ENCODE measurements at regions not wholly inside any gene's neighbourhood (a gene's known extent, or its start where the extent isn't known, plus 50 kb on each side); places are given as distances from the start of the nearest gene placed in this dataset.

DNA sequence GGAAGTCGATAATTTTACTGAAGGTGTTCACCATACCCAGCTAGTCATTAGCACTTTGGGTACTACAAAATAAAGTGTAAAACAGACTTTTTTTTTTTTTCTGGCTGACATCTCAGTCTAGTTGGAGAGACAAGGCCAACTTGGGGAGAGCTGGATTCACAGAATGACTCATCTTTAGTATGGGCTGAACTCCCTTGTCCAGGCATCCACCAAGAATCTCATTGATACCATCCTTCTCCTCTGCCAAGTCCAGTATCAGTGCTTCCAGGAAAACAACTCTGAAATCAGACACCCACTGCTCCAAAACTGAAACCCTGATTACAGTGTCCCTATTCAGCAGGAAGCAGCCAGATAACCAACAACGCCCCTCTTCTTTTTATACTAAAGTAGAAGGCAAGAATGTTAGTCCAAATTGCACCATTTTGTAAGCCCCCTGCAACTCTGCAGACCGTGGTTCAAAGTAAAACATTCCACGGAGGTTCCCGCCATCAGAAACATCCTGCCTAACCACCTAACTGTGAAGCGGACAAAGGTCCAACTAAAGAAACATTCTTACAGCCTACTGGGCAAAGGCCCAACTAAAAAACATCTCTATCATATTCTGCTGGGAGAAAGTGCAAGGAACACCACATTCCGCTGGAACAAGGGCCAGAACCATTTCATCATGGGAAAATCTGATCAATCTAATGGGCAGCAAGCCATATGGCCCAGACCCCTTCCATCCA lies 728.2 kb downstream of the BRINP1 start:
- H3K27me3 ChIP-seq (ENCODE audit: control insufficient read depth, insufficient read depth, low read length): no peaks in the 10 kb centered on the region
- CTCF ChIA-PET: no interaction called here
- no peak overlapping the region for H3K4me3 ChIP-seq (ENCODE audit: low read depth, low read length)
- H3K36me3 ChIP-seq (ENCODE audit: control insufficient read depth, insufficient read depth, low read length): no peaks in the 10 kb centered on the region
- POLR2A ChIA-PET: no interaction called here
- no peak for TF ChIP-seq CTCF (IDR thresholded peaks at IDR 0.05; ENCODE audit: insufficient read depth, low read depth, low read length)
- no peak for DNase-seq (ENCODE audit: low read depth)

GRCh38 chr9:118643118-118643517 lies 726.1 kb downstream of the BRINP1 start:
- no peak overlapping the region for H3K4me3 ChIP-seq (ENCODE audit: low read depth, low read length)
- no peak for DNase-seq (ENCODE audit: low read depth)
- H3K27me3 ChIP-seq (ENCODE audit: control insufficient read depth, insufficient read depth, low read length): no peaks in the 10 kb centered on the region
- ChIA-PET CTCF (no interaction called here), POLR2A (no interaction called here)
- TF ChIP-seq CTCF (IDR thresholded peaks at IDR 0.05; ENCODE audit: insufficient read depth, low read depth, low read length): no peak
- H3K36me3 ChIP-seq (ENCODE audit: control insufficient read depth, insufficient read depth, low read length): no peaks in the 10 kb centered on the region

- DNase-seq (ENCODE audit: low read depth): no peak
- ChIA-PET CTCF (no interaction called here), POLR2A (no interaction called here)
- TF ChIP-seq CTCF (IDR thresholded peaks at IDR 0.05; ENCODE audit: insufficient read depth, low read depth, low read length): no peak
- Histone ChIP-seq H3K36me3 (ENCODE audit: control insufficient read depth, insufficient read depth, low read length) (no peaks in the 10 kb centered on the region), H3K27me3 (ENCODE audit: control insufficient read depth, insufficient read depth, low read length) (no peaks in the 10 kb centered on the region), H3K4me3 (ENCODE audit: low read depth, low read length) (no peak overlapping the region)
These were observed 725.2 kb downstream of the BRINP1 start for GRCh38 chr9:118644066-118644465.

DNA sequence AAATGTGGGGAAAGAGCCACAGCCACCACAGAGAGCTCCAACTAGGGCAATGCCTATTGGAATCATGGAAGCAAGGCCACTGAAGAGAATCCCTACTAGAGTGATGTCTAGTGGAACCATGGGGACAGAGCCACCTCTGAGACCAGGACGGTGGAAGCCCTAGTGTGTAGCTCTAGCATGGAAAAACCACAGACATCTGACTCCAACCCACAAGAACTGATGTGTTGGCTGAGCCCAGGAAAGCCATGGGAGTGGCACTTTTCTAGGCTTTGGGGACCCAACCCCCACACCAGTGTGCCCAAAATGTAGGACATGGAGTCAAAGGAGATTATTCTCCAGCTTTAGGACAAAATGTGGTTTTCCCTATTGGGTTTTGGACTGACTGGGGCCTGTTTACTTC lies 721.9 kb downstream of the BRINP1 start:
- no peaks in the 10 kb centered on the region for H3K36me3 ChIP-seq (ENCODE audit: control insufficient read depth, insufficient read depth, low read length)
- no peak overlapping the region for H3K4me3 ChIP-seq (ENCODE audit: low read depth, low read length)
- POLR2A ChIA-PET: no interaction called here
- no peaks in the 10 kb centered on the region for H3K27me3 ChIP-seq (ENCODE audit: control insufficient read depth, insufficient read depth, low read length)
- CTCF ChIA-PET: no interaction called here
- no peak for TF ChIP-seq CTCF (IDR thresholded peaks at IDR 0.05; ENCODE audit: insufficient read depth, low read depth, low read length)
- DNase-seq (ENCODE audit: low read depth): no peak

DNA sequence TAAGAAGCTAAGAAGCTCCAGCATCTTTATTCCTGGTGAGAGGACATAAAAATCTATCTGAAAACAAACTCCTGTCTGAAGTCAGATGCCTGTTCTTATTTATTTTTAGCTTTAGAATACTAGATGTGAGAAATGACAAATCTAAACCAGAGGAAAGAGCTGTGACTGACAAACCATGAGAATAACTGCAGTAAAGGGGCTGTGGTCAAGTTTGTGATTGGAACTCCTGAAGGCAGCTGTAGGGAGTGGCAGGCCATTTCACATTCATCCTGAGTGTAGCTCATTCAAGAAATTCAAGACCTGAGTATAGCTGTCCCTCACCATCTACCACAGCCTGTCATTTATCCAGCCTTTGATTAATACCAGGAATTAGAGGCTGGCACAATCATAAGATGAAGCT lies 718.8 kb downstream of the BRINP1 start:
- TF ChIP-seq CTCF (IDR thresholded peaks at IDR 0.05; ENCODE audit: insufficient read depth, low read depth, low read length): no peak
- ChIA-PET CTCF (no interaction called here), POLR2A (no interaction called here)
- no peaks in the 10 kb centered on the region for H3K27me3 ChIP-seq (ENCODE audit: control insufficient read depth, insufficient read depth, low read length)
- no peak for DNase-seq (ENCODE audit: low read depth)
- H3K4me3 ChIP-seq (ENCODE audit: low read depth, low read length): no peak overlapping the region
- H3K36me3 ChIP-seq (ENCODE audit: control insufficient read depth, insufficient read depth, low read length): no peaks in the 10 kb centered on the region

Measured in BJ (cell line).